COLO668 (cell line): ENCODE measurements at regions not wholly inside any gene's neighbourhood (a gene's known extent, or its start where the extent isn't known, plus 50 kb on each side); places are given as distances from the start of the nearest gene placed in this dataset.

Source experiments
- DNase-seq: peaks from one replicate; lab custom pipeline; 2025; ENCODE audit not compliant: unreplicated experiment; lab: John Stamatoyannopoulos, UW

DNA sequence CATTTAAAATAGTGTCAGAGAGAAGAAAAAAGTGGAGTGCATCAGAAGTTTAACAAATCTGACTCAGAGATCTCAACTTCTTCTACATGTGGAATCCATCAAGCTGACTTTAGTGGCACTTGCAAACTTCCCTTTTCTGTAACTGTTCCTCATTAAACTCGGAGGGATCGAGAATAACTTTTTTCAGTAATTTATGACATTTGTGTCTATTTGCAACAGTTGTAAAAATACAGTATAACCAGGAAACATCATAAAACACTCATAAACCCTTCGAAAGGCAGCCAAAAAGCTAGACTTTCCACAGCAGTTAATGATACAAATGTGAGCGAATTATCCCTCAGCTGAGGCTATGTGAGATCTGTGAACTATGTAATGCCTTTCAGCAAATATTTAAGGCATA is 1936.8 kb upstream of the SEL1L start:
- DNase-seq, result no peak

- no peak for DNase-seq
Observed at GRCh38 chr14:83470959-83471695, 1937.5 kb upstream of the SEL1L start.

GRCh38 chr14:83473416-83474235 is 1940.0 kb upstream of the SEL1L start:
- no peak for DNase-seq

DNA sequence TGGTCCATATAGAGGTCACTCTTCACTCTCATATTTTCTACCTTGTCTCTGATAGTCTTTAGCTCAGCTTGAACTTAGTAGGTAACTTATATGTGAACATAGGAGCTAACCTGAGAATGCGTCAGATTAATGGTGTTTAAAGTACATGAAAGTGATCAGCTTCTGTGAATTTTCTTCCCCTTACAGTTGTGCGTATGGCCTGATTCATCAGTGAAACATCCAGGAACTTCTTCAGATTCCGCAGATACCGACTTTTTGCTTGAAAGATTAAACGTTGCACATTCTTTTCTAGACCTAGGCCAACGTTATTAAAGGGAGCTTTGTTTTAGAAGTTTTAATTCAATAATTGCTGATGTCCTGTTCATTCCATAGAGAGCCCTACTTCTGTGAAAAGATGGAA is 1945.1 kb upstream of the SEL1L start:
- DNase-seq, result no peak

DNA sequence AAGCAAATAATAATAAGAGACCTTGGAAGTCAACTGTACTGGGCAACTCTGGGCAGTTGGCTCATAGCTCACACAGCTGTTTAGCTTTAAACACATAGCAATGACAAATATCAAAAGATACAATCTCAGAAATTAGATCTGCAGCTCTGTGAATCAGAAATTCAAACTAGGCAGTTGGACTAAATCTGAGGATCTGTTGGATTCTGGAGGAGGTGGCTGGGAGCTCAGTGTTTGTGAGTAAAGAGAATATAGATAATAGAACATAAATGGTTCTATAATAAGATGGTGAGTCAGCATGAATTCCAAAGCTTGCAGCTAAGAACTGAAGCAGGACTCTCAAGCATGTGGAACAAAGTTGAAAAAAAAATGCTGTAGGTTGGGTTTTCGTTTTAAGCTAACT is 1949.4 kb upstream of the SEL1L start:
- no peak for DNase-seq

- DNase-seq, result no peak
Observed at GRCh38 chr14:83485591-83485990, 1951.9 kb upstream of the SEL1L start.

DNA sequence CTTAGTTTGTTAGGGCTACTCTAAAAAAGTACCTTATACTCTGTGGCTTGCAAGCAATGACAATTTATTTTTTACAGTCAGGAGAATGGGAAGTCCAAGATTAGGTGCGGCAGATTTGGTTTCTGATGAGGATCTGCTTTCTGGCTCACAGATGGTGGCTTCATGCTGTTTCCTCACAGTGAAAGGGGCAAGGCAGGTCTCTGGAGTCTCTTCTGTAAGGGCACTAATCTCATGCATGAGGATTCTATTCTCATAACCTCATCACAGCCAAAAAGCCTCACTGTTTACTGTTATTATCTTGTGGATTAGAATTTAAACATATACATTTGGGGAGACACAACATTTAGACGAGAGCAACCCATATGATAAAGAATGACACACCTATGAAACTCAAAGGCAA is 1957.4 kb upstream of the SEL1L start:
- no peak for DNase-seq

- no peak for DNase-seq
Observed at GRCh38 chr14:83520837-83521236, 1987.2 kb upstream of the SEL1L start.

- DNase-seq, result no peak
Observed at GRCh38 chr14:83529531-83529930, 1995.9 kb upstream of the SEL1L start.

DNA sequence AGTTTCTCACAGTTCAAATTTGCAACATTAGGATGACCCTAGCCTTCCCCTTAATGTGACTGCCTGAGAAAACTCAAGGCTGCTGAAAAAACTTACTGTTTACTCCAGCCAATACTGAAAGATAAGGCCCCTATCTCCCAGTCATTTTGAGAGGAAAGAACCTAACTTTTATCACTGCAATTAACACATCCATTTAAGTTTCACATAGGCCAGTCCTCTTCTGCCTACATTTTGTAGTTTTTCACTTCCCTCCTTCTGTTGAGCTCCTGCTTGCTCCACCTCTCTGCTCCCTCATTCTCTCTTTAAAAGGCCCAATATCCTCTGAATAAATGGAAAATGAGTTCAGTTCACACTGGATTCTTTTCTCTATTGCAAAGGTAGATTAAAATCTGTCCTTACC is 1996.2 kb upstream of the FLRT2 start:
- no peak for DNase-seq

GRCh38 chr14:83534995-83535394 is 1994.9 kb upstream of the FLRT2 start:
- DNase-seq, result no peak

GRCh38 chr14:83535444-83535843 is 1994.5 kb upstream of the FLRT2 start:
- no peak for DNase-seq

DNA sequence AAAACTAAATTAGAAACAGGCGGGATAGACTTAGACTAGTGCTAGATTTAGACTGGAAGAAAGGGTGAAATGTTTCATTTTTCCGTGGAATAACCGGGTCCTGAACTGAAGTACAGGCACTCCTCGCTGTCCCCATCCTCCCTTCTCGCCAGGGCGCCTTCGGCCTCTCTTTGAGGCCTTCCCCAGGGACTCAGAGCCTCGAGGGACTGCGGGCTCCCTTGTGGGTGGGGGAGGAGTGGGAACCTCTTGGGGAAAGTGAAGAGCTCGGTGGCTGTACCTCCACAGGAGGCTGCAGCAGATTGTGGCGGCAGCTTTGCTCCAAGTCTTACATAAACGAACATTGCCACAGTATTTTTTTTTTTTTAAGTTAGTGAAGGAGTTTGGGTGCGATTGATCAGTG is 1988.8 kb upstream of the FLRT2 start:
- DNase-seq, result no peak

GRCh38 chr14:83548061-83548839 is 1981.7 kb upstream of the FLRT2 start:
- DNase-seq, result no peak

DNA sequence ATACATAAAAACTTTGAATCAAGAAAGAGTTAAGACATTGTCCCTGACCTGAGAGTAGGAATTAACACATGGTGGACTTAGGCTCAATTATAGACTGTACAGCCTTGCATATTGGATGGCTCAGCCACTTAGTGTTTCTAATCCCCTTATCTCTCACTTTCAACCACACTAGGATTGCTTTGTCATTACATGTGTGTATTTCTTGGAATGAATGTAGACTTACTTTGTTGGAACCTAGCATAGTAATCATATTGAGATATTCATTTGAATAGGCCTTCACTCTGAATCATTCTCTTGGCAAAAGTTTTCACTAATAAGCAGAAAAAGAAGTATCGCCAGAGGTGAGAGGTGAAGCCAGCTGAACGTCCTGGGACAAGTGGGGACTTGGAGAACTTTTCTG is 1973.9 kb upstream of the FLRT2 start:
- no peak for DNase-seq

GRCh38 chr14:83556746-83557453 is 1973.0 kb upstream of the FLRT2 start:
- DNase-seq, result no peak

GRCh38 chr14:83558946-83559345 is 1971.0 kb upstream of the FLRT2 start:
- no peak for DNase-seq

DNA sequence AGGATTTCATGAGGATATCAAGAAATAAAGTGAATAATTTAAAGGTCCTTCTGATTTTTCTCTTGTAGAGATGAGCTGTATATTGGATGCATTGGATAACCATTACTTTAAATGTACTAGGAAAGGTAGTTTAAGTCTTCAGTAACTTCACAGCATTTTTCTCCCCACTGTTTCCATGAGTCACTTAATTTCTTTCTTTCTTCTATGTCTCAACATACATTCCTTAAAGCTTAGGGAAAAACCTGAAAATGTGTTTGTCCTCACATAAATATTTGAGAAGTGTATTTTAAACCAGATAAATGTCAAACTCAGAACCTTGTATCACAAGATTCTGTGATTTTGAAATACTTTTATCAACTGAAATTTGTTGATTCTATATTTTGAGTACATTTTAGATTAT is 1970.2 kb upstream of the FLRT2 start:
- DNase-seq, result no peak

DNA sequence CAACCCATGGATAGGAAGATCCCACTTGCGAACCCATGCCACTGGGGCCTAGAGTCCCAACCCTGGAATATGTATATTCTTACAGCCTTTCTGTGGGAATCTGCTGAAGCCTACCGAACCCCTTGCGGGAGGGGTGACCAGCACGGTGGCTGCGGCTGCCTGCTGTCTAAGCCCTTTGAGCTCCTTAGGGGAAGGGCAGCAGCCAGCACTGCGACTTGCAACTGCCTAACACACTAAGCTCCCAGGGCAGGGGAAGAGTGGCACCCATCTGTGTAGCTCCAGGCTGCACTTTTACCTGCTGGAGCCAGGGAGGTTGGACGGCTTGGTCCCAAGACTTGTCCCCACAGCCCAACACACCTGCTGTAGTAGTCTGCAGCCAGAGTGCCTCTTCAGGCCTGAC is 1968.7 kb upstream of the FLRT2 start:
- DNase-seq, result no peak

DNA sequence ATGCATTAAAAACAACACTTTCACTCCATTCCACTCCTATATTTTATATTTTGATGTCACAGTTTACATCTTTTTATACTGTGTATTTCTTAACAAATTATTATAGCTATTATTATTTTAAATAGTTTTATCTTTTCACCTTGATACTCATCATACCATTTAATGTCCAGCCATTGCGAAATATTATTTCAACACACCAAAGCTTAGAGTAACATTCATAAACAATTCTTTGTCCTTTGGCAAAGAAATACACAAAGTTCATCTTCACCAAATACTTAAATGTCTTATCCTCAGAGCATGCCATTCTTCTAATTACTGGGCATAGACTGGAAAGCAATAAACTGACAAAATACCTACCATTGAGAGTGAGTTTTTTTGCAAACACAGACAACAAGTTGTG is 1963.4 kb upstream of the FLRT2 start:
- DNase-seq, result no peak

DNA sequence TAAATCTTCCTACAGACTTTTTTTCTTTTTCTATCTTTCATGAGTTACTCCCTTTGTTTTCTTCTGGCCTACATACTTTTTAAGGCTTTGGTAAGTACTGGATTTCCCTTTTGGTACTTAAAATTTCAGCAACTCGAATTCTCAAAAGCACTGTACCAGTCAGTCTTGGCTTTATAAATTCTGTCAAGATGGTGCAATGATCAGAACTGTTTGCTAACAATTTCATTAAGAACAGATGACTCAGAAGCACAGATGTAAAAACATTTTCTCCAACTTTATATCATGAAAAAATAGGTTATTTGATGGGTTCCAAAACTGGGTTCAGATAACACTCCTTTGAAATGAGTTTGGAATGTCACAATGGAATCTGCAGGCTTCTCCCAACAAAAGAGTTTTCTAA is 1961.8 kb upstream of the FLRT2 start:
- no peak for DNase-seq
